Calu3 (cell line): ENCODE measurements at regions not wholly inside any gene's neighbourhood (a gene's known extent, or its start where the extent isn't known, plus 50 kb on each side); places are given as distances from the start of the nearest gene placed in this dataset.

Experiments used
- BruUV-seq: library from RNA; stranded (reverse); fragments of 400-500 nt; replicated peaks from 2 replicates; lab custom pipeline; 2021; lab: Mats Ljungman, UMichigan
- CTCF ChIA-PET: fragments of 300-600 bp; sonication (Branson Sonifier 250); formaldehyde crosslinking; loops from one replicate; lab custom pipeline; 2022; ENCODE audit warnings: antibody characterized with exemption; lab: Charles Lee
- DNase-seq: peaks from one replicate; pipeline ENCODE4 v3.0.0; 2022
- H3K27ac Mint-ChIP-seq: one replicate; pipeline ENCODE4 v1.8.0; 2022; ENCODE audit warnings: mixed read lengths; ENCODE audit not compliant: unreplicated experiment
- H3K27me3 Mint-ChIP-seq: one replicate; pipeline ENCODE4 v1.8.0; 2022; ENCODE audit warnings: mixed read lengths; ENCODE audit not compliant: unreplicated experiment
- H3K36me3 Mint-ChIP-seq: one replicate; pipeline ENCODE4 v1.8.0; 2022; ENCODE audit warnings: mild to moderate bottlenecking, moderate library complexity, mixed read lengths; ENCODE audit not compliant: insufficient read depth, unreplicated experiment
- H3K4me1 Mint-ChIP-seq: one replicate; pipeline ENCODE4 v1.8.0; 2022; ENCODE audit warnings: mild to moderate bottlenecking, low read depth, mixed read lengths; ENCODE audit not compliant: unreplicated experiment
- H3K4me3 Mint-ChIP-seq: one replicate; pipeline ENCODE4 v1.8.0; 2022; ENCODE audit warnings: mild to moderate bottlenecking, low read depth, moderate library complexity, mixed read lengths; ENCODE audit not compliant: unreplicated experiment
- H3K9me3 Mint-ChIP-seq: one replicate; pipeline ENCODE4 v1.8.0; 2022; ENCODE audit warnings: low read depth, mixed read lengths; ENCODE audit not compliant: unreplicated experiment
- CTCF ChIP-seq: fragments of 200-600 bp; IDR thresholded peaks from one replicate; pipeline ENCODE4 v1.8.0; 2022; ENCODE audit warnings: antibody characterized with exemption; ENCODE audit not compliant: unreplicated experiment
- intact Hi-C: fragments of 100-400 bp; cut with micrococcal nuclease; formaldehyde crosslinking; loops from one replicate; pipeline ENCODE4 v1.10.0; 2022; ENCODE audit not compliant: unreplicated experiment

GRCh38 chr1:75990686-75991085, 58.5 kb upstream of the ASB17 start:
- H3K27me3 Mint-ChIP-seq: peaks cover 12% of the 10 kb centered on the region
- no peaks in the 10 kb centered on the region for H3K9me3 Mint-ChIP-seq
- DNase-seq: no peak
- H3K4me1 Mint-ChIP-seq: no peaks in the 10 kb centered on the region
- H3K36me3 Mint-ChIP-seq: no peaks in the 10 kb centered on the region
- H3K27ac Mint-ChIP-seq: no peak overlapping the region
- BruUV-seq: no TSS peak
- CTCF ChIA-PET: interaction anchor here (0.7 kb wide), 1 partner anchor 38 kb away, joined by 5 read pairs; no protein-coding TSS in a partner anchor
- H3K4me3 Mint-ChIP-seq: no peak overlapping the region
- intact Hi-C loops: loop anchor here (2.0 to 5.0 kb wide), 3 partner anchors 82 to 1152 kb away; no protein-coding TSS in a partner anchor
- no peak for TF ChIP-seq CTCF

GRCh38 chr1:75991497-75992114, 59.4 kb upstream of the ASB17 start:
- no TSS peak for BruUV-seq
- no peaks in the 10 kb centered on the region for H3K4me1 Mint-ChIP-seq
- peak; percentile 57 for TF ChIP-seq CTCF

GRCh38 chr1:75992312-75992711, 60.1 kb upstream of the ASB17 start:
- DNase-seq: no peak
- CTCF ChIA-PET: no interaction called here
- H3K27me3 Mint-ChIP-seq: peaks cover 12% of the 10 kb centered on the region
- H3K4me1 Mint-ChIP-seq: no peaks in the 10 kb centered on the region
- intact Hi-C loops: loop anchor here (5.0 kb wide), 2 partner anchors 160 to 1150 kb away; no protein-coding TSS in a partner anchor
- no peak overlapping the region for H3K4me3 Mint-ChIP-seq
- no peak for TF ChIP-seq CTCF
- H3K9me3 Mint-ChIP-seq: no peaks in the 10 kb centered on the region
- no peaks in the 10 kb centered on the region for H3K36me3 Mint-ChIP-seq
- H3K27ac Mint-ChIP-seq: no peak overlapping the region
- no TSS peak for BruUV-seq

More at GRCh38 chr1:75991497-75992114, 59.4 kb upstream of the ASB17 start:
- no peaks in the 10 kb centered on the region for H3K36me3 Mint-ChIP-seq
- no peak overlapping the region for H3K4me3 Mint-ChIP-seq
- peaks cover 12% of the 10 kb centered on the region for H3K27me3 Mint-ChIP-seq
- DNase-seq: peak; percentile 89
- H3K9me3 Mint-ChIP-seq: no peaks in the 10 kb centered on the region
- no peak overlapping the region for H3K27ac Mint-ChIP-seq
- CTCF ChIA-PET: interaction anchor here (0.7 kb wide), 1 partner anchor 39 kb away, joined by 5 read pairs; no protein-coding TSS in a partner anchor
- intact Hi-C loops: loop anchor here (2.0 to 5.0 kb wide), 3 partner anchors 83 to 1151 kb away; no protein-coding TSS in a partner anchor

DNA sequence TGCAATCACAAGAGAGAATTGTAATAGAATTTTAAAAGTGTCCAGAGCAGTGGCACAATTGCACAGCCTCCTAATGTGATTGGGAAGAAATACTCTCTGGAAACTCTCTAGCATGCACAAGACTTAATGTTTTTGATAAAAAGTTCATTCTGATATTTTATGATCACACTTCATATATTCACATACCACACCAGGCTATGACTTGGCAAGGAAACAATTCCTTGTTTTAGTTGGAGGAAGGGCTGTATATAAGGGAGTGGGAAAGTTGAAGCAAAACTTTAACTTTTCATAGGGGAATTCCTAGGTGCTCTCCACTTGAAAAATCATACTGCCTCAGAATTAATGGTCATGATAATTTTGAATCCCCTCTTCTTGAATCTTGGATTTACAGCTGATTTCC, 61.5 kb upstream of the ASB17 start:
- no TSS peak for BruUV-seq
- no peak for TF ChIP-seq CTCF
- H3K9me3 Mint-ChIP-seq: no peaks in the 10 kb centered on the region
- peaks cover 12% of the 10 kb centered on the region for H3K27me3 Mint-ChIP-seq
- no peaks in the 10 kb centered on the region for H3K36me3 Mint-ChIP-seq
- no peaks in the 10 kb centered on the region for H3K4me1 Mint-ChIP-seq
- no peak overlapping the region for H3K27ac Mint-ChIP-seq
- intact Hi-C loops: loop anchor here (5.0 kb wide), 2 partner anchors 159 to 1149 kb away; no protein-coding TSS in a partner anchor
- DNase-seq: no peak
- CTCF ChIA-PET: no interaction called here
- H3K4me3 Mint-ChIP-seq: no peak overlapping the region
